GM23338 (cell line): ENCODE measurements at regions not wholly inside any gene's neighbourhood (a gene's known extent, or its start where the extent isn't known, plus 50 kb on each side); places are given as distances from the start of the nearest gene placed in this dataset.

Experiments used
- ATAC-seq: fragments of 200-7000 bp; cut with Tn5 transposase; 3 replicates; pipeline ENCODE4 v1.9.1; 2020
- DNase-seq: peaks from one replicate; pipeline ENCODE4 v3.0.0-alpha.2; 2015; ENCODE audit warnings: low spot score
- H2AFZ ChIP-seq: fragments of 200-600 bp; sonication (generic); 2 replicates; pipeline ENCODE4 v1.8.0; 2016; ENCODE audit warnings: antibody characterized with exemption, mild to moderate bottlenecking, moderate library complexity
- H3F3A ChIP-seq: fragments of 200-600 bp; sonication (generic); replicated peaks from 2 replicates; pipeline ENCODE4 v1.8.0; 2017; ENCODE audit warnings: antibody characterized with exemption, mixed run types, low read depth
- H3K27ac ChIP-seq: fragments of 200-600 bp; sonication (generic); 2 replicates; pipeline ENCODE4 v1.6.1; 2016; ENCODE audit warnings: low read depth
- H3K27me3 ChIP-seq: fragments of 200-600 bp; sonication (generic); 2 replicates; pipeline ENCODE4 v1.8.0; 2016; ENCODE audit warnings: mild to moderate bottlenecking, mixed run types, moderate library complexity; ENCODE audit not compliant: insufficient read depth
- H3K36me3 ChIP-seq: fragments of 200-600 bp; sonication (generic); 2 replicates; pipeline ENCODE4 v1.8.0; 2016; ENCODE audit warnings: mild to moderate bottlenecking; ENCODE audit not compliant: insufficient read depth
- H3K4me1 ChIP-seq: fragments of 200-600 bp; sonication (generic); 2 replicates; pipeline ENCODE4 v1.8.0; 2016; ENCODE audit warnings: mild to moderate bottlenecking, moderate library complexity; ENCODE audit not compliant: insufficient read depth
- H3K4me2 ChIP-seq: fragments of 200-600 bp; sonication (generic); 2 replicates; pipeline ENCODE4 v1.7.1; 2017; ENCODE audit warnings: mixed run types
- H3K4me3 ChIP-seq: fragments of 200-600 bp; sonication (generic); 2 replicates; pipeline ENCODE4 v1.6.1; 2016; ENCODE audit warnings: mixed run types
- H3K79me2 ChIP-seq: fragments of 200-600 bp; sonication (generic); replicated peaks from 2 replicates; pipeline ENCODE4 v1.8.0; 2017; ENCODE audit warnings: mild to moderate bottlenecking; ENCODE audit not compliant: insufficient read depth
- H3K9me2 ChIP-seq: fragments of 200-600 bp; sonication (generic); 2 replicates; pipeline ENCODE4 v1.8.0; 2017; ENCODE audit not compliant: insufficient read depth
- H4K20me1 ChIP-seq: fragments of 200-600 bp; sonication (generic); replicated peaks from 2 replicates; pipeline ENCODE4 v1.8.0; 2017; ENCODE audit warnings: mild to moderate bottlenecking; ENCODE audit not compliant: insufficient read depth
- H3K27ac Mint-ChIP-seq: 2 replicates; pipeline ENCODE4 v1.8.0; 2020; ENCODE audit warnings: inconsistent platforms, mild to moderate bottlenecking, moderate library complexity, mixed read lengths
- H3K27me3 Mint-ChIP-seq: 3 replicates; pipeline ENCODE4 v1.8.0; 2022; ENCODE audit warnings: low read depth, mild to moderate bottlenecking, moderate library complexity, mixed read lengths, inconsistent platforms; ENCODE audit not compliant: insufficient read depth, poor library complexity
- H3K36me3 Mint-ChIP-seq: 3 replicates; pipeline ENCODE4 v1.8.0; 2021; ENCODE audit warnings: low read depth, mild to moderate bottlenecking, inconsistent platforms, moderate library complexity, mixed read lengths
- H3K4me1 Mint-ChIP-seq: 3 replicates; pipeline ENCODE4 v1.8.0; 2020; ENCODE audit warnings: mild to moderate bottlenecking, inconsistent platforms, mixed read lengths
- H3K4me3 Mint-ChIP-seq: 3 replicates; pipeline ENCODE4 v1.8.0; 2021; ENCODE audit warnings: moderate library complexity, mild to moderate bottlenecking, inconsistent platforms, mixed read lengths
- H3K9me3 Mint-ChIP-seq: 3 replicates; pipeline ENCODE4 v1.8.0; 2020; ENCODE audit warnings: moderate library complexity, mild to moderate bottlenecking, inconsistent platforms, mixed read lengths
- CREB1 ChIP-seq: fragments of 250-450 bp; sonication (Bioruptor Pico); IDR thresholded peaks from 2 replicates; pipeline ENCODE4 v1.5.0; 2020; ENCODE audit warnings: low read depth, mild to moderate bottlenecking, moderate library complexity
- ETS1 ChIP-seq: IDR thresholded peaks from 2 replicates; pipeline ENCODE4 v1.6.1; 2016; ENCODE audit warnings: antibody characterized with exemption
- EZH2 ChIP-seq: fragments of 200-600 bp; sonication (generic); IDR thresholded peaks from one replicate; pipeline ENCODE4 v1.8.0; 2017; ENCODE audit warnings: antibody characterized with exemption, mild to moderate bottlenecking, low read depth; ENCODE audit not compliant: unreplicated experiment
- EZH2phosphoT487 ChIP-seq: fragments of 200-600 bp; sonication (generic); IDR thresholded peaks from one replicate; pipeline ENCODE4 v1.8.1; 2018; ENCODE audit warnings: antibody characterized with exemption; ENCODE audit not compliant: unreplicated experiment
- JUNB ChIP-seq: IDR thresholded peaks from one replicate; pipeline ENCODE4 v1.6.1; 2016; ENCODE audit warnings: antibody characterized with exemption; ENCODE audit not compliant: unreplicated experiment
- STAT1 ChIP-seq: IDR thresholded peaks from one replicate; pipeline ENCODE4 v1.6.1; 2016; ENCODE audit warnings: antibody characterized with exemption; ENCODE audit not compliant: unreplicated experiment
- ZNF114 ChIP-seq: fragments of 250-450 bp; sonication (Bioruptor Pico); IDR thresholded peaks from 2 replicates; pipeline ENCODE4 v1.5.0; 2020; ENCODE audit warnings: mild to moderate bottlenecking, moderate library complexity
- TF ChIP-seq, protein P1 (sequence below): fragments of 250-450 bp; sonication (Bioruptor Pico); IDR thresholded peaks from 2 replicates; pipeline ENCODE4 v1.5.0; 2020; ENCODE audit warnings: mild to moderate bottlenecking, moderate library complexity
- TF ChIP-seq, protein P2 (sequence below), 2 experiments: fragments of 200-600 bp in 1 of 2; sonication (generic) in 1 of 2; conservative IDR thresholded peaks; 2 replicates each; pipeline versions ENCODE4 v1.5.1 to v1.6.1; 2016 to 2017; ENCODE audit warnings: antibody characterized with exemption in 2 of 2, low read depth in 2 of 2, mild to moderate bottlenecking in 2 of 2, moderate library complexity in 1 of 2

GRCh38 chr2:150355440-150355839 is 132.0 kb downstream of the RND3 start:
- Histone ChIP-seq H4K20me1 (no peaks in the 10 kb centered on the region), H3K36me3 (no peaks in the 10 kb centered on the region), H3K4me3 (no peak overlapping the region), H3K4me2 (no peak overlapping the region), H3F3A (no peaks in the 10 kb centered on the region), H3K27ac (no peak overlapping the region), H3K79me2 (no peaks in the 10 kb centered on the region), H3K4me1 (peaks cover 8% of the 10 kb centered on the region; the same call in 1 of the 2 replicates), H2AFZ (no peak overlapping the region), H3K27me3 (no peaks in the 10 kb centered on the region), H3K9me2 (peaks cover 7% of the 10 kb centered on the region; the same call in 1 of the 2 replicates)
- Mint-ChIP-seq H3K27me3 (no peaks in the 10 kb centered on the region), H3K36me3 (no peaks in the 10 kb centered on the region), H3K4me3 (no peak overlapping the region), H3K9me3 (no peaks in the 10 kb centered on the region; the same call in 2 of the 3 replicates), H3K27ac (no peak overlapping the region), H3K4me1 (peaks cover 7% of the 10 kb centered on the region; the same call in 2 of the 3 replicates)
- TF ChIP-seq EZH2: no peak
- no peak for TF ChIP-seq JUNB
- TF ChIP-seq ETS1: no peak
- DNase-seq: no peak
- no peak for ATAC-seq

DNA sequence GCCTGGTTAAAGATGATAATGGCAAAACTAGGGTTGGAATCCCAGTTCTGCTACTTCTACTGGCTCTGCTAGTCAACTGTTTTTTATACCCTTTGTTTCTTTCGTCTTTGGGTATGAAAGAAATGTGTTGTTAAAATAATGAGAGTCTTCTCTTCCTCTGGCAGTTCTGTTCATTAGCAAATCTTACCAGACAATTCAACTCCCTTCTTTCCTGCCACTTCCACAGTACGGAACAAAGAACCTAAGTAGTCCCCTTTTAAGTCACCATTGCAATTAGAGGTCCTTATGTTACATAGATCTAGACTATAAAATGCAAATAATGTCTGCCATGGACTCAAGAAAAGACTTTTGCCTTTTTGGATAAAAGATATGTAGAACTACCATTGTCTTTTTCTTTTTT is 134.1 kb downstream of the RND3 start:
- H3K36me3 Mint-ChIP-seq: no peaks in the 10 kb centered on the region

More for the DNA sequence above, 134.1 kb downstream of the RND3 start:
- Histone ChIP-seq H2AFZ (0 out of 2 replicates have a peak overlapping the region, but pooled peaks have one; percentile 8), H3K36me3 (no peaks in the 10 kb centered on the region), H3K79me2 (no peaks in the 10 kb centered on the region), H3K27me3 (no peaks in the 10 kb centered on the region), H4K20me1 (no peaks in the 10 kb centered on the region), H3K9me2 (peaks cover 13% of the 10 kb centered on the region), H3K4me2 (no peak overlapping the region), H3F3A (no peaks in the 10 kb centered on the region), H3K4me1 (peaks cover 8% of the 10 kb centered on the region; the same call in 1 of the 2 replicates), H3K27ac (peak overlapping the region; percentile 39; the same call in 1 of the 2 replicates), H3K4me3 (no peak overlapping the region)
- Mint-ChIP-seq H3K9me3 (no peaks in the 10 kb centered on the region; the same call in 2 of the 3 replicates), H3K27ac (no peak overlapping the region), H3K27me3 (no peaks in the 10 kb centered on the region), H3K4me3 (no peak overlapping the region), H3K4me1 (peaks cover 7% of the 10 kb centered on the region; the same call in 2 of the 3 replicates)
- TF ChIP-seq, protein P1, sequence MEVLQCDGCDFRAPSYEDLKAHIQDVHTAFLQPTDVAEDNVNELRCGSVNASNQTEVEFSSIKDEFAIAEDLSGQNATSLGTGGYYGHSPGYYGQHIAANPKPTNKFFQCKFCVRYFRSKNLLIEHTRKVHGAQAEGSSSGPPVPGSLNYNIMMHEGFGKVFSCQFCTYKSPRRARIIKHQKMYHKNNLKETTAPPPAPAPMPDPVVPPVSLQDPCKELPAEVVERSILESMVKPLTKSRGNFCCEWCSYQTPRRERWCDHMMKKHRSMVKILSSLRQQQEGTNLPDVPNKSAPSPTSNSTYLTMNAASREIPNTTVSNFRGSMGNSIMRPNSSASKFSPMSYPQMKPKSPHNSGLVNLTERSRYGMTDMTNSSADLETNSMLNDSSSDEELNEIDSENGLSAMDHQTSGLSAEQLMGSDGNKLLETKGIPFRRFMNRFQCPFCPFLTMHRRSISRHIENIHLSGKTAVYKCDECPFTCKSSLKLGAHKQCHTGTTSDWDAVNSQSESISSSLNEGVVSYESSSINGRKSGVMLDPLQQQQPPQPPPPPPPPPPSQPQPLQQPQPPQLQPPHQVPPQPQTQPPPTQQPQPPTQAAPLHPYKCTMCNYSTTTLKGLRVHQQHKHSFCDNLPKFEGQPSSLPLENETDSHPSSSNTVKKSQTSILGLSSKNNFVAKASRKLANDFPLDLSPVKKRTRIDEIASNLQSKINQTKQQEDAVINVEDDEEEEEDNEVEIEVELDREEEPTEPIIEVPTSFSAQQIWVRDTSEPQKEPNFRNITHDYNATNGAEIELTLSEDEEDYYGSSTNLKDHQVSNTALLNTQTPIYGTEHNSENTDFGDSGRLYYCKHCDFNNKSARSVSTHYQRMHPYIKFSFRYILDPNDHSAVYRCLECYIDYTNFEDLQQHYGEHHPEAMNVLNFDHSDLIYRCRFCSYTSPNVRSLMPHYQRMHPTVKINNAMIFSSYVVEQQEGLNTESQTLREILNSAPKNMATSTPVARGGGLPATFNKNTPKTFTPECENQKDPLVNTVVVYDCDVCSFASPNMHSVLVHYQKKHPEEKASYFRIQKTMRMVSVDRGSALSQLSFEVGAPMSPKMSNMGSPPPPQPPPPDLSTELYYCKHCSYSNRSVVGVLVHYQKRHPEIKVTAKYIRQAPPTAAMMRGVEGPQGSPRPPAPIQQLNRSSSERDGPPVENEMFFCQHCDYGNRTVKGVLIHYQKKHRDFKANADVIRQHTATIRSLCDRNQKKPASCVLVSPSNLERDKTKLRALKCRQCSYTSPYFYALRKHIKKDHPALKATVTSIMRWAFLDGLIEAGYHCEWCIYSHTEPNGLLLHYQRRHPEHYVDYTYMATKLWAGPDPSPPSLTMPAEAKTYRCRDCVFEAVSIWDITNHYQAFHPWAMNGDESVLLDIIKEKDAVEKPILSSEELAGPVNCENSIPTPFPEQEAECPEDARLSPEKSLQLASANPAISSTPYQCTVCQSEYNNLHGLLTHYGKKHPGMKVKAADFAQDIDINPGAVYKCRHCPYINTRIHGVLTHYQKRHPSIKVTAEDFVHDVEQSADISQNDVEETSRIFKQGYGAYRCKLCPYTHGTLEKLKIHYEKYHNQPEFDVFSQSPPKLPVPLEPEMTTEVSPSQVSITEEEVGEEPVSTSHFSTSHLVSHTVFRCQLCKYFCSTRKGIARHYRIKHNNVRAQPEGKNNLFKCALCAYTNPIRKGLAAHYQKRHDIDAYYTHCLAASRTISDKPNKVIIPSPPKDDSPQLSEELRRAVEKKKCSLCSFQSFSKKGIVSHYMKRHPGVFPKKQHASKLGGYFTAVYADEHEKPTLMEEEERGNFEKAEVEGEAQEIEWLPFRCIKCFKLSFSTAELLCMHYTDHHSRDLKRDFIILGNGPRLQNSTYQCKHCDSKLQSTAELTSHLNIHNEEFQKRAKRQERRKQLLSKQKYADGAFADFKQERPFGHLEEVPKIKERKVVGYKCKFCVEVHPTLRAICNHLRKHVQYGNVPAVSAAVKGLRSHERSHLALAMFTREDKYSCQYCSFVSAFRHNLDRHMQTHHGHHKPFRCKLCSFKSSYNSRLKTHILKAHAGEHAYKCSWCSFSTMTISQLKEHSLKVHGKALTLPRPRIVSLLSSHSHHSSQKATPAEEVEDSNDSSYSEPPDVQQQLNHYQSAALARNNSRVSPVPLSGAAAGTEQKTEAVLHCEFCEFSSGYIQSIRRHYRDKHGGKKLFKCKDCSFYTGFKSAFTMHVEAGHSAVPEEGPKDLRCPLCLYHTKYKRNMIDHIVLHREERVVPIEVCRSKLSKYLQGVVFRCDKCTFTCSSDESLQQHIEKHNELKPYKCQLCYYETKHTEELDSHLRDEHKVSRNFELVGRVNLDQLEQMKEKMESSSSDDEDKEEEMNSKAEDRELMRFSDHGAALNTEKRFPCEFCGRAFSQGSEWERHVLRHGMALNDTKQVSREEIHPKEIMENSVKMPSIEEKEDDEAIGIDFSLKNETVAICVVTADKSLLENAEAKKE (CRISPR knock-in tag): no peak
- TF ChIP-seq JUNB (no peak), ZNF114 (CRISPR knock-in tag) (no peak), CREB1 (no peak), ETS1 (no peak), STAT1 (no peak), EZH2phosphoT487 (no peak)
- TF ChIP-seq, protein P2, sequence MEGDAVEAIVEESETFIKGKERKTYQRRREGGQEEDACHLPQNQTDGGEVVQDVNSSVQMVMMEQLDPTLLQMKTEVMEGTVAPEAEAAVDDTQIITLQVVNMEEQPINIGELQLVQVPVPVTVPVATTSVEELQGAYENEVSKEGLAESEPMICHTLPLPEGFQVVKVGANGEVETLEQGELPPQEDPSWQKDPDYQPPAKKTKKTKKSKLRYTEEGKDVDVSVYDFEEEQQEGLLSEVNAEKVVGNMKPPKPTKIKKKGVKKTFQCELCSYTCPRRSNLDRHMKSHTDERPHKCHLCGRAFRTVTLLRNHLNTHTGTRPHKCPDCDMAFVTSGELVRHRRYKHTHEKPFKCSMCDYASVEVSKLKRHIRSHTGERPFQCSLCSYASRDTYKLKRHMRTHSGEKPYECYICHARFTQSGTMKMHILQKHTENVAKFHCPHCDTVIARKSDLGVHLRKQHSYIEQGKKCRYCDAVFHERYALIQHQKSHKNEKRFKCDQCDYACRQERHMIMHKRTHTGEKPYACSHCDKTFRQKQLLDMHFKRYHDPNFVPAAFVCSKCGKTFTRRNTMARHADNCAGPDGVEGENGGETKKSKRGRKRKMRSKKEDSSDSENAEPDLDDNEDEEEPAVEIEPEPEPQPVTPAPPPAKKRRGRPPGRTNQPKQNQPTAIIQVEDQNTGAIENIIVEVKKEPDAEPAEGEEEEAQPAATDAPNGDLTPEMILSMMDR (conservative IDR thresholded peaks at IDR 0.05; ENCODE audit: low read depth in 2 of 2): no peak
- no peak for ATAC-seq
- no peak for DNase-seq
